Neural progenitor cell (in vitro differentiated cells): ENCODE measurements at regions not wholly inside any gene's neighbourhood (a gene's known extent, or its start where the extent isn't known, plus 50 kb on each side); places are given as distances from the start of the nearest gene placed in this dataset.

Source experiments
- DNase-seq: peaks from one replicate; pipeline ENCODE4 v3.0.0-alpha.2; 2016; ENCODE audit warnings: low spot score
- H2AFZ ChIP-seq: fragments of 200-600 bp; sonication (generic); replicated peaks from 2 replicates; pipeline ENCODE4 v1.6.1; 2016; ENCODE audit warnings: antibody characterized with exemption
- H3F3A ChIP-seq: fragments of 200-600 bp; sonication (generic); 2 replicates; pipeline ENCODE4 v1.6.1; 2016; ENCODE audit warnings: antibody characterized with exemption, low read depth
- H3K27ac ChIP-seq: fragments of 200-600 bp; sonication (generic); 2 replicates; pipeline ENCODE4 v1.5.1; 2016; ENCODE audit warnings: mild to moderate bottlenecking
- H3K27me3 ChIP-seq: fragments of 200-600 bp; sonication (generic); 2 replicates; pipeline ENCODE4 v1.6.1; 2016; ENCODE audit warnings: mild to moderate bottlenecking, moderate library complexity
- H3K36me3 ChIP-seq: fragments of 200-600 bp; sonication (generic); 2 replicates; pipeline ENCODE4 v1.5.1; 2016
- H3K4me1 ChIP-seq: fragments of 200-600 bp; sonication (generic); 2 replicates; pipeline ENCODE4 v1.6.1; 2016; ENCODE audit warnings: mixed run types
- H3K4me2 ChIP-seq: fragments of 200-600 bp; sonication (generic); 2 replicates; pipeline ENCODE4 v1.6.1; 2016
- H3K4me3 ChIP-seq: fragments of 200-600 bp; sonication (generic); 2 replicates; pipeline ENCODE4 v1.5.1; 2016
- H3K79me2 ChIP-seq: fragments of 200-600 bp; sonication (generic); 2 replicates; pipeline ENCODE4 v1.6.1; 2016; ENCODE audit warnings: low read depth
- H3K9ac ChIP-seq: fragments of 200-600 bp; sonication (generic); 2 replicates; pipeline ENCODE4 v1.6.1; 2016
- H3K9me3 ChIP-seq: fragments of 200-600 bp; sonication (generic); 2 replicates; pipeline ENCODE4 v1.5.1; 2016; ENCODE audit warnings: low read depth
- H4K20me1 ChIP-seq: fragments of 200-600 bp; sonication (generic); 2 replicates; pipeline ENCODE4 v1.6.1; 2016; ENCODE audit warnings: low read depth
- H3K27ac Mint-ChIP-seq: 3 replicates; pipeline ENCODE4 v1.8.0; 2021; ENCODE audit warnings: mixed read lengths
- H3K27me3 Mint-ChIP-seq: 2 replicates; pipeline ENCODE4 v1.8.0; 2022; ENCODE audit warnings: low read depth, mild to moderate bottlenecking, inconsistent platforms, moderate library complexity, mixed read lengths; ENCODE audit not compliant: insufficient read depth
- H3K36me3 Mint-ChIP-seq: 3 replicates; pipeline ENCODE4 v1.8.0; 2021; ENCODE audit warnings: mixed read lengths
- H3K4me1 Mint-ChIP-seq: 3 replicates; pipeline ENCODE4 v1.8.0; 2021; ENCODE audit warnings: mixed read lengths
- H3K4me3 Mint-ChIP-seq: 3 replicates; pipeline ENCODE4 v1.8.0; 2021; ENCODE audit warnings: mild to moderate bottlenecking, moderate library complexity, mixed read lengths
- H3K9me3 Mint-ChIP-seq: 3 replicates; pipeline ENCODE4 v1.8.0; 2020; ENCODE audit warnings: mixed read lengths
- EZH2 ChIP-seq: fragments of 200-600 bp; sonication (generic); IDR thresholded peaks from 2 replicates; pipeline ENCODE4 v1.6.1; 2017; ENCODE audit warnings: antibody characterized with exemption, mild to moderate bottlenecking, moderate library complexity
- EZH2phosphoT487 ChIP-seq: fragments of 200-600 bp; sonication (generic); IDR thresholded peaks from 2 replicates; pipeline ENCODE4 v1.6.1; 2017; ENCODE audit warnings: antibody characterized with exemption
- TF ChIP-seq, protein P1 (sequence below): fragments of 200-600 bp; sonication (generic); IDR thresholded peaks from 2 replicates; pipeline ENCODE4 v1.5.1; 2017; ENCODE audit warnings: antibody characterized with exemption, mild to moderate bottlenecking

DNA sequence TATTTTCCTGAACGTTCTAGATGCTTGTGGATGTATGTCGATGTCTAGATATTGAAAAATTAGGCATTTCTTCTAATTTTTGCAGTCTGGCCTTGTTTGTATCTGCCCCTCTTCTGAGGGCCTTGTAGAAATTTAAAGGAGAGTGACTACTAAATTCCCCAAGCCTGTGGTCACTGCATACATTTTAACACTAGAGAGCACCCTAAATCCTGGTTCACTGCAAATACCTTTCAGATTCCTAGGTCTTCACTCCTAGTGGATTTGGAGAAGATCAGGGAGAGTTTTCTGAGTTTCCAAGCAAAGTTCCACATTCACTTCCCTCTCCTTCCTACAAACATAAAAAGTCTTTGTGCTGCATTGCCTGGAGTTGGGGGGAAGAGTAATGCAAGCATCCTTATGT lies 1272.5 kb downstream of the OLFM4 start:
- Mint-ChIP-seq H3K27ac (no peak overlapping the region), H3K4me1 (no peaks in the 10 kb centered on the region), H3K4me3 (no peak overlapping the region), H3K36me3 (no peaks in the 10 kb centered on the region), H3K9me3 (peaks cover 2% of the 10 kb centered on the region), H3K27me3 (peaks cover 2% of the 10 kb centered on the region)
- Histone ChIP-seq H3K27me3 (no peaks in the 10 kb centered on the region), H3K27ac (no peak overlapping the region), H3K9ac (no peak overlapping the region), H4K20me1 (no peaks in the 10 kb centered on the region), H3K9me3 (no peaks in the 10 kb centered on the region), H2AFZ (no peak overlapping the region), H3K4me3 (no peak overlapping the region), H3K79me2 (no peaks in the 10 kb centered on the region), H3F3A (no peaks in the 10 kb centered on the region), H3K36me3 (no peaks in the 10 kb centered on the region), H3K4me1 (no peaks in the 10 kb centered on the region), H3K4me2 (no peak overlapping the region)
- TF ChIP-seq, protein P1, sequence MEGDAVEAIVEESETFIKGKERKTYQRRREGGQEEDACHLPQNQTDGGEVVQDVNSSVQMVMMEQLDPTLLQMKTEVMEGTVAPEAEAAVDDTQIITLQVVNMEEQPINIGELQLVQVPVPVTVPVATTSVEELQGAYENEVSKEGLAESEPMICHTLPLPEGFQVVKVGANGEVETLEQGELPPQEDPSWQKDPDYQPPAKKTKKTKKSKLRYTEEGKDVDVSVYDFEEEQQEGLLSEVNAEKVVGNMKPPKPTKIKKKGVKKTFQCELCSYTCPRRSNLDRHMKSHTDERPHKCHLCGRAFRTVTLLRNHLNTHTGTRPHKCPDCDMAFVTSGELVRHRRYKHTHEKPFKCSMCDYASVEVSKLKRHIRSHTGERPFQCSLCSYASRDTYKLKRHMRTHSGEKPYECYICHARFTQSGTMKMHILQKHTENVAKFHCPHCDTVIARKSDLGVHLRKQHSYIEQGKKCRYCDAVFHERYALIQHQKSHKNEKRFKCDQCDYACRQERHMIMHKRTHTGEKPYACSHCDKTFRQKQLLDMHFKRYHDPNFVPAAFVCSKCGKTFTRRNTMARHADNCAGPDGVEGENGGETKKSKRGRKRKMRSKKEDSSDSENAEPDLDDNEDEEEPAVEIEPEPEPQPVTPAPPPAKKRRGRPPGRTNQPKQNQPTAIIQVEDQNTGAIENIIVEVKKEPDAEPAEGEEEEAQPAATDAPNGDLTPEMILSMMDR: peak; percentile 32
- no peak for TF ChIP-seq EZH2phosphoT487
- DNase-seq: peak; percentile 10

- no peak overlapping the region for H3K9ac ChIP-seq
- no peaks in the 10 kb centered on the region for H3F3A ChIP-seq
- H3K4me1 ChIP-seq: no peaks in the 10 kb centered on the region
- H3K9me3 ChIP-seq: no peaks in the 10 kb centered on the region
- Mint-ChIP-seq H3K27me3 (peaks cover 3% of the 10 kb centered on the region), H3K27ac (no peak overlapping the region), H3K4me1 (no peaks in the 10 kb centered on the region), H3K9me3 (no peaks in the 10 kb centered on the region), H3K36me3 (no peaks in the 10 kb centered on the region), H3K4me3 (no peak overlapping the region)
- no peak overlapping the region for H3K27ac ChIP-seq
- H3K4me2 ChIP-seq: no peak overlapping the region
- no peak for DNase-seq
- H3K79me2 ChIP-seq: no peaks in the 10 kb centered on the region
- H3K36me3 ChIP-seq: no peaks in the 10 kb centered on the region
- H2AFZ ChIP-seq: peak overlapping the region; percentile 79
- no peak overlapping the region for H3K4me3 ChIP-seq
- H3K27me3 ChIP-seq: no peaks in the 10 kb centered on the region
- no peaks in the 10 kb centered on the region for H4K20me1 ChIP-seq
- no peak for TF ChIP-seq EZH2
- TF ChIP-seq, protein P1: peak; percentile 19
Measured at GRCh38 chr13:54305377-54305776, 1276.8 kb downstream of the OLFM4 start.

GRCh38 chr13:54312885-54313284 lies 1284.3 kb downstream of the OLFM4 start:
- no peaks in the 10 kb centered on the region for H3K27me3 ChIP-seq
- H3K9me3 ChIP-seq: no peaks in the 10 kb centered on the region
- Mint-ChIP-seq H3K27me3 (no peaks in the 10 kb centered on the region), H3K4me1 (no peaks in the 10 kb centered on the region), H3K4me3 (no peak overlapping the region), H3K9me3 (peaks cover 4% of the 10 kb centered on the region), H3K36me3 (no peaks in the 10 kb centered on the region), H3K27ac (no peak overlapping the region)
- H3K79me2 ChIP-seq: no peaks in the 10 kb centered on the region
- no peak overlapping the region for H3K4me3 ChIP-seq
- H3K36me3 ChIP-seq: no peaks in the 10 kb centered on the region
- TF ChIP-seq EZH2phosphoT487: no peak
- TF ChIP-seq, protein P1: no peak
- no peak for TF ChIP-seq EZH2
- DNase-seq: no peak
- H3K4me2 ChIP-seq: no peak overlapping the region
- no peaks in the 10 kb centered on the region for H4K20me1 ChIP-seq
- no peaks in the 10 kb centered on the region for H3K4me1 ChIP-seq
- H2AFZ ChIP-seq: no peak overlapping the region
- H3K9ac ChIP-seq: no peak overlapping the region
- no peaks in the 10 kb centered on the region for H3F3A ChIP-seq
- H3K27ac ChIP-seq: no peak overlapping the region

GRCh38 chr13:54317722-54318121 lies 1289.1 kb downstream of the OLFM4 start:
- Histone ChIP-seq H4K20me1 (no peaks in the 10 kb centered on the region), H3K27ac (no peak overlapping the region), H3K36me3 (no peaks in the 10 kb centered on the region), H2AFZ (no peak overlapping the region), H3K9ac (no peak overlapping the region), H3K27me3 (no peaks in the 10 kb centered on the region), H3F3A (no peaks in the 10 kb centered on the region), H3K9me3 (no peaks in the 10 kb centered on the region), H3K4me1 (no peaks in the 10 kb centered on the region), H3K79me2 (no peaks in the 10 kb centered on the region), H3K4me2 (no peak overlapping the region), H3K4me3 (no peak overlapping the region)
- TF ChIP-seq, protein P1: no peak
- TF ChIP-seq EZH2: no peak
- TF ChIP-seq EZH2phosphoT487: no peak
- peaks cover under 1% of the 10 kb centered on the region for H3K4me1 Mint-ChIP-seq
- peaks cover 1% of the 10 kb centered on the region for H3K36me3 Mint-ChIP-seq
- peaks cover 3% of the 10 kb centered on the region for H3K27me3 Mint-ChIP-seq
- DNase-seq: no peak
- H3K4me3 Mint-ChIP-seq: no peak overlapping the region
- H3K9me3 Mint-ChIP-seq: peaks cover 4% of the 10 kb centered on the region
- H3K27ac Mint-ChIP-seq: no peak overlapping the region
